Thyroid gland (tissue), 4 donors: ENCODE measurements at regions not wholly inside any gene's neighbourhood (a gene's known extent, or its start where the extent isn't known, plus 50 kb on each side); places are given as distances from the start of the nearest gene placed in this dataset.

Experiments used
- DNase-seq, 2 donors: peaks; one replicate each; pipeline ENCODE4 v3.0.0-alpha.2; 2019
- H3K27ac ChIP-seq, 3 donors: fragments of 200-600 bp; sonication (generic); 1 replicate in 2 of 3; 2 replicates in 1 of 3; pipeline ENCODE4 v1.5.1; 2016 to 2019; ENCODE audit warnings: mild to moderate bottlenecking in 1 of 3, moderate library complexity in 1 of 3
- H3K27me3 ChIP-seq: fragments of 200-600 bp; sonication (generic); one replicate; pipeline ENCODE4 v1.5.1; 2019
- H3K36me3 ChIP-seq, 2 donors: fragments of 200-600 bp; sonication (generic); one replicate each; pipeline ENCODE4 v1.5.1; 2016 to 2019
- H3K4me1 ChIP-seq, 2 donors: fragments of 200-600 bp; sonication (generic); one replicate each; pipeline ENCODE4 v1.5.1; 2017 to 2019
- H3K4me3 ChIP-seq, 3 donors: fragments of 200-600 bp; sonication (generic); replicated peaks in 1 of 3; 1 replicate in 2 of 3; 2 replicates in 1 of 3; pipeline ENCODE4 v1.5.1; 2016; ENCODE audit warnings: mild to moderate bottlenecking in 1 of 3
- H3K9me3 ChIP-seq: fragments of 200-600 bp; sonication (generic); one replicate; pipeline ENCODE4 v1.5.1; 2017
- POLR2A ChIP-seq, 2 donors: fragments of 450-650 bp; IDR thresholded peaks; one replicate each; pipeline ENCODE4 v1.6.1; 2017; ENCODE audit warnings: antibody characterized with exemption in 2 of 2, mild to moderate bottlenecking in 2 of 2, moderate library complexity in 1 of 2
- WGBS, 2 donors: methylation state at CpG; one replicate each; pipeline ENCODE4 v1.1.5; 2017; 5-methylcytosine and 5-hydroxymethylcytosine counted together
- intact Hi-C: fragments of 100-400 bp; cut with DNase I; formaldehyde crosslinking; loops from one replicate; pipeline ENCODE4 v1.15.1; 2023
- TF ChIP-seq, protein P1 (sequence below), 6 experiments: fragments of 200-600 bp in 3 of 6; fragments of 450-650 bp in 3 of 6; sonication (generic) in 3 of 6; IDR thresholded peaks; one replicate each; pipeline ENCODE4 v1.5.1; 2016 to 2019; ENCODE audit warnings: antibody characterized with exemption in 6 of 6, mild to moderate bottlenecking in 2 of 6, inconsistent platforms in 1 of 6, moderate library complexity in 1 of 6

DNA sequence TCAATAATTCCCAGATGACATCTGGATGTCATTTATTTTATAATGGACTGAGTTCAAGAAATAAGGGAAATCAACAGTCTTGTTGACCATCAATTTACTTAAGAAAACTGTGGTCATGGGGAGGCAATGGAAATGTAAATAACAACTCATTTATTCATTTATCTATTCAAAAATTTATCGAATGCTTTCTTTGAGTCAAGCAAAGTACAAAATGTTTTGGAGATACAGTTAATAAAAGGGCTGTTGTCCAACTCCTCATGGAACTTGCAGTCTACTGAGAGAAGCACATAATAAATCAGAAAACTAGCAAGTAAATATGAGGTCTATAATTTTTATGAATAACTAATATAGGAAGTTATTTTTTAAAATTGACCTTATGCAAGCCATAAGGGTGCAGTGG lies 65.5 kb upstream of the KITLG start:
- intact Hi-C loops, result no loop called here
- no peaks in the 10 kb centered on the region for H3K9me3 ChIP-seq
- TF ChIP-seq POLR2A (IDR thresholded peaks at IDR 0.05), result no peak
- TF ChIP-seq, protein P1, sequence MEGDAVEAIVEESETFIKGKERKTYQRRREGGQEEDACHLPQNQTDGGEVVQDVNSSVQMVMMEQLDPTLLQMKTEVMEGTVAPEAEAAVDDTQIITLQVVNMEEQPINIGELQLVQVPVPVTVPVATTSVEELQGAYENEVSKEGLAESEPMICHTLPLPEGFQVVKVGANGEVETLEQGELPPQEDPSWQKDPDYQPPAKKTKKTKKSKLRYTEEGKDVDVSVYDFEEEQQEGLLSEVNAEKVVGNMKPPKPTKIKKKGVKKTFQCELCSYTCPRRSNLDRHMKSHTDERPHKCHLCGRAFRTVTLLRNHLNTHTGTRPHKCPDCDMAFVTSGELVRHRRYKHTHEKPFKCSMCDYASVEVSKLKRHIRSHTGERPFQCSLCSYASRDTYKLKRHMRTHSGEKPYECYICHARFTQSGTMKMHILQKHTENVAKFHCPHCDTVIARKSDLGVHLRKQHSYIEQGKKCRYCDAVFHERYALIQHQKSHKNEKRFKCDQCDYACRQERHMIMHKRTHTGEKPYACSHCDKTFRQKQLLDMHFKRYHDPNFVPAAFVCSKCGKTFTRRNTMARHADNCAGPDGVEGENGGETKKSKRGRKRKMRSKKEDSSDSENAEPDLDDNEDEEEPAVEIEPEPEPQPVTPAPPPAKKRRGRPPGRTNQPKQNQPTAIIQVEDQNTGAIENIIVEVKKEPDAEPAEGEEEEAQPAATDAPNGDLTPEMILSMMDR (IDR thresholded peaks at IDR 0.05), result no peak
- 87 to 89% methylated on average over 1 of the region's 1 CpG for WGBS, 2 donors
- DNase-seq, result no peak
- H3K4me1 ChIP-seq, result no peaks in the 10 kb centered on the region
- no peak overlapping the region for H3K27ac ChIP-seq
- no peak overlapping the region for H3K4me3 ChIP-seq
- no peaks in the 10 kb centered on the region for H3K36me3 ChIP-seq
- H3K27me3 ChIP-seq, result no peaks in the 10 kb centered on the region

DNA sequence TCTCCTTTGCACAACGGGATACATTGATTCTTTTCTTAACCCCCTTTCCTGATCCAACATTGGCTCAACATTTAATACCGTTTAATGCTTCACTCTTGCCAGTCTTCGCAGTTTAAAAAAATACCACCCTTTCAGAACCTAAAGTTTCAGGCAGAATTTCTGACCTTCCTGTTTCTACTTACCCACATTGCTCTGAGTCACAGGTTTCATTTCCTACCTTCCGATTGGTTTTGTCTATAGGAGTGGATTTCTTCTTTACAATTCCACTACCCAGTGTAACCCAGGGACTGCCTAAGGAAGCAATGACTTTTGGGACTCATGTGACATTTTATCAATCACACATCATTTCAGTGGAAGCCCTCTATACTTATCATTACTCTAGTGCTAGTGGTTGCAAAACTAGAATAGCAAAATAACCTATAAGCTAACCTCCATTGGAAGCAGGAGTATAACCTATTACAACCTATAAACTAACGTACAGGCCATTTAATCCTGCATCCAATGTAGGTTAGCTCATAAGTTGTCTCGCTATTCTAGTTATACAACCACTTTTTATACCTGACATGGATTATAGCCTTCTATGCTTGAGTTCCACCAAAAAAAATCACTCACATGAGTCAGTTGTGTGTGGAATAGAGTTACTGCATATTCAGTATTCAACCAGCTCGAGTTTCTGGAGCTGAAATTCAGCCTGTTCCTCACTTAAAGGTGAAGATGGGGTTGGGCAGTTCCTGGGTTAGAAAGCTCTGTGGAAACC lies 64.9 kb upstream of the KITLG start:
- H3K27me3 ChIP-seq, result no peaks in the 10 kb centered on the region
- TF ChIP-seq POLR2A (IDR thresholded peaks at IDR 0.05), result no peak
- TF ChIP-seq, protein P1 (IDR thresholded peaks at IDR 0.05), result no peak
- H3K4me1 ChIP-seq, result no peaks in the 10 kb centered on the region
- no peak for DNase-seq
- H3K4me3 ChIP-seq, result no peak overlapping the region
- H3K9me3 ChIP-seq, result no peaks in the 10 kb centered on the region
- no peaks in the 10 kb centered on the region for H3K36me3 ChIP-seq
- intact Hi-C loops, result no loop called here
- WGBS, 2 donors, result 80 to 85% methylated on average over 7 of the region's 7 CpGs
- H3K27ac ChIP-seq, result no peak overlapping the region

- Histone ChIP-seq H3K36me3 (no peaks in the 10 kb centered on the region), H3K27me3 (no peaks in the 10 kb centered on the region), H3K9me3 (no peaks in the 10 kb centered on the region), H3K4me1 (no peaks in the 10 kb centered on the region), H3K27ac (no peak overlapping the region), H3K4me3 (no peak overlapping the region)
- 95% methylated on average over 2 of the region's 2 CpGs for WGBS, 2 donors
- TF ChIP-seq, protein P1 (IDR thresholded peaks at IDR 0.05), result no peak
- TF ChIP-seq POLR2A (IDR thresholded peaks at IDR 0.05), result no peak
- intact Hi-C loops, result no loop called here
- DNase-seq, result no peak
Observed at GRCh38 chr12:88643685-88644084, 63.4 kb upstream of the KITLG start.

DNA sequence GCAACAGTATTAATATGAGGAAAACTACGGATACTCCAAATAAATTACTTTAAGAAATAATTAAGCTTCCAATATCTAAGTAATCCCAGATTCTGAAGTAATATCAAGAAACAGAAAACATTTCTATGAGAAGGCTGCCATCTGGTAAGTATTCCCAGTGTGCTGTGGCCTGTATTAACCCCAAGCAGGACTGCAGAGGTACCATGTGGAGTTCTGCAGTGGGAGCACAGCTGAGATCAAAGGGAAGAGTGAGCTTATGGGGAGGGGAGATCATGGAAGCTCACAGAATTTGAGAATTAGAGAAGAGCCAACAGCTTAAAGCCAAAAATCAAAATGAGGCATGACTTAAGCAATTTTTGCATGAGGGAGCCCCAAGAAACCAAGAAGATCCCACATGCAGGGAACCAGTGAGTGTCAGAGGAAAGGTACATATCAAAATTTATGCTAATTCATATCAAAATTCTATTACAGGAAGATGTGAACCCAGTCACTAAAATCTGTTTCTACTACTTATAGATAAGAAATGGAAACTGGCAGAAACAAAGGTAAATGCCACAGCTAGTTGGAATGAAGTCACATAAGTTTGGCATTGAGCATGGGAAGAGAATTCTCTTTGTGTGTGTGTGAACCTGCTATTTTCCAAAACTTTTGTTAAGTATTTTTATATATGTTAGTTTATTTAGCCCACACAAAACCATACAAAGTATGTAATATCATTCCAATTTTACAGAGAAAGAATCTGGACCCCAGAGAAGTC lies 62.6 kb upstream of the KITLG start:
- no peak for DNase-seq
- H3K27ac ChIP-seq, result no peak overlapping the region
- no peak overlapping the region for H3K4me3 ChIP-seq
- no peaks in the 10 kb centered on the region for H3K4me1 ChIP-seq
- whole genome bisulfite sequencing, 2 donors, result 80 to 86% methylated on average over 1 of the region's 1 CpG
- TF ChIP-seq, protein P1 (IDR thresholded peaks at IDR 0.05), result no peak
- TF ChIP-seq POLR2A (IDR thresholded peaks at IDR 0.05), result no peak
- no peaks in the 10 kb centered on the region for H3K9me3 ChIP-seq
- intact Hi-C loops, result no loop called here
- no peaks in the 10 kb centered on the region for H3K36me3 ChIP-seq
- H3K27me3 ChIP-seq, result no peaks in the 10 kb centered on the region
